ENCODE measurements at regions not wholly inside any gene's neighbourhood (a gene's known extent, or its start where the extent isn't known, plus 50 kb on each side); places are given as distances from the start of the nearest gene placed in this dataset.

DNA sequence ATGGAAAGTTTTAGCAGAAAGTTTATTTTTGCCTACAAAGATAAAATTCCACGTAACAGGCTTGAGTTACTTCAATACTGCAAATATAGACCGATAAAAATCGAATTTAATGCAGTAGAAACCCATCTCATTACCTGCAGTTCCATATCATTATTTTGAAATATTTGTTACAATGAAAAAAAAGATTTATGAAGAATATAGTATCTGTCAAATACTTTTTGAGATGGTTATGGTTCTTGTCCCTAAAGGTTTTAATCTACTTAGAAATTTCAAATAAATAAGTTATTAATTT lies 273.5 kb downstream of the ADAMTS20 start:
- no peak overlapping the region for H3K4me3 Mint-ChIP-seq
- H3K27ac Mint-ChIP-seq: no peak overlapping the region
- H3K36me3 Mint-ChIP-seq (ENCODE audit: low read depth): no peaks in the 10 kb centered on the region
- no peaks in the 10 kb centered on the region for H3K27me3 Mint-ChIP-seq (ENCODE audit: insufficient read depth)
- H3K9me3 Mint-ChIP-seq: no peaks in the 10 kb centered on the region
- peaks cover 22% of the 10 kb centered on the region; the same call in 1 of the 2 replicates for H3K4me1 Mint-ChIP-seq (ENCODE audit: low read depth)
- TF ChIP-seq, protein P1, sequence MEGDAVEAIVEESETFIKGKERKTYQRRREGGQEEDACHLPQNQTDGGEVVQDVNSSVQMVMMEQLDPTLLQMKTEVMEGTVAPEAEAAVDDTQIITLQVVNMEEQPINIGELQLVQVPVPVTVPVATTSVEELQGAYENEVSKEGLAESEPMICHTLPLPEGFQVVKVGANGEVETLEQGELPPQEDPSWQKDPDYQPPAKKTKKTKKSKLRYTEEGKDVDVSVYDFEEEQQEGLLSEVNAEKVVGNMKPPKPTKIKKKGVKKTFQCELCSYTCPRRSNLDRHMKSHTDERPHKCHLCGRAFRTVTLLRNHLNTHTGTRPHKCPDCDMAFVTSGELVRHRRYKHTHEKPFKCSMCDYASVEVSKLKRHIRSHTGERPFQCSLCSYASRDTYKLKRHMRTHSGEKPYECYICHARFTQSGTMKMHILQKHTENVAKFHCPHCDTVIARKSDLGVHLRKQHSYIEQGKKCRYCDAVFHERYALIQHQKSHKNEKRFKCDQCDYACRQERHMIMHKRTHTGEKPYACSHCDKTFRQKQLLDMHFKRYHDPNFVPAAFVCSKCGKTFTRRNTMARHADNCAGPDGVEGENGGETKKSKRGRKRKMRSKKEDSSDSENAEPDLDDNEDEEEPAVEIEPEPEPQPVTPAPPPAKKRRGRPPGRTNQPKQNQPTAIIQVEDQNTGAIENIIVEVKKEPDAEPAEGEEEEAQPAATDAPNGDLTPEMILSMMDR (IDR thresholded peaks at IDR 0.05): no peak
- DNase-seq: no peak

DNA sequence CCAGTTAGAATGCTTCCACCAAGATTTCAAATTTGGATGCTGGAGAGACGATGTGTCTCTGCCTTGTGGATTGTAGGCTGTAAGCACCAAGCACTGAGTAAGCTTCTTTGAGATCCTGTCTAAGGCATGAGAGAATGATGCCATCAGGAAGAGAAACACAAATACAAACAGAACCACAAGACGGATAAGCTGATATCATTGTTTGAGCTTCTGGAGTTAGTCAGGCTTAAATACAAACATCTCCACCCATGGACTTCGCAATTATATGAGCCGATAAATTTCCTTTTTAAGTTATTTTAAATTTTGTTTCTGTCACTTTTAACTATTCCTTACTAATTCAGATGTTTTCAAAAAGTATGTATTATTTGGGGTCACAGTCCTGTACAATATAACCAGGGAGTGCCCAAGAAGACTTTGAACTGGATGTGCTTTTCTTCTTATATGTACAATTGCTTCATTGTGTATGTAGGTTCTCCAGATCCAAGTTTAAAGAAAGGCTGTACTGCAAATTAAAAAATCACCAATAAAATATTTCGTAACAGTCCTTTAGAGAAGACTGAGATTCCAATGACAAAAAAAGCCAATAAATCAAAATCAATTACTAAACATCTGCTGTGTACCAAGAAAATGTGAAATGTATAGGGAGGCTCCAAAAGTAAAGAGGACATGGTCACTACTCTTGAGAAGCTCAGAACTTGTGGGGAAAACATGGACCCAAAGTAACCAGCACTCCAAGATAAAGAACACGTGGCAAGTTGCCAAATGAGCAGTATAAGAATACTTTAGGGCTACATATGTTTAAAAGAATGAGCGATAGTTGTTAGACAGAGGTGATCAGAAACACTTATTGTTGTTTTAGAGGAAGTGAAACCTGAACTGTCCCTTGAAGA lies 274.1 kb downstream of the ADAMTS20 start:
- TF ChIP-seq, protein P1 (IDR thresholded peaks at IDR 0.05): no peak
- no peak for DNase-seq
- H3K27me3 Mint-ChIP-seq (ENCODE audit: insufficient read depth): no peaks in the 10 kb centered on the region
- peaks cover 18% of the 10 kb centered on the region; the same call in 1 of the 2 replicates for H3K4me1 Mint-ChIP-seq (ENCODE audit: low read depth)
- no peak overlapping the region for H3K27ac Mint-ChIP-seq
- no peaks in the 10 kb centered on the region for H3K36me3 Mint-ChIP-seq (ENCODE audit: low read depth)
- H3K9me3 Mint-ChIP-seq: no peaks in the 10 kb centered on the region
- H3K4me3 Mint-ChIP-seq: no peak overlapping the region

- H3K9me3 Mint-ChIP-seq: no peaks in the 10 kb centered on the region
- no peak for DNase-seq
- H3K4me1 Mint-ChIP-seq (ENCODE audit: low read depth): peaks cover 13% of the 10 kb centered on the region; the same call in 1 of the 2 replicates
- TF ChIP-seq, protein P1 (IDR thresholded peaks at IDR 0.05): no peak
- H3K36me3 Mint-ChIP-seq (ENCODE audit: low read depth): no peaks in the 10 kb centered on the region
- no peaks in the 10 kb centered on the region; the same call in 1 of the 2 replicates for H3K27me3 Mint-ChIP-seq (ENCODE audit: insufficient read depth)
- H3K4me3 Mint-ChIP-seq: no peak overlapping the region
- H3K27ac Mint-ChIP-seq: no peak overlapping the region
Measured at GRCh38 chr12:43273467-43273866, 278.5 kb downstream of the ADAMTS20 start.

GRCh38 chr12:43271659-43272058 lies 280.3 kb downstream of the ADAMTS20 start:
- Mint-ChIP-seq H3K27ac (no peak overlapping the region), H3K4me1 (ENCODE audit: low read depth) (no peaks in the 10 kb centered on the region), H3K27me3 (ENCODE audit: insufficient read depth) (no peaks in the 10 kb centered on the region; the same call in 1 of the 2 replicates), H3K4me3 (no peak overlapping the region), H3K36me3 (ENCODE audit: low read depth) (no peaks in the 10 kb centered on the region), H3K9me3 (no peaks in the 10 kb centered on the region)
- TF ChIP-seq, protein P1 (IDR thresholded peaks at IDR 0.05): no peak
- no peak for DNase-seq

DNA sequence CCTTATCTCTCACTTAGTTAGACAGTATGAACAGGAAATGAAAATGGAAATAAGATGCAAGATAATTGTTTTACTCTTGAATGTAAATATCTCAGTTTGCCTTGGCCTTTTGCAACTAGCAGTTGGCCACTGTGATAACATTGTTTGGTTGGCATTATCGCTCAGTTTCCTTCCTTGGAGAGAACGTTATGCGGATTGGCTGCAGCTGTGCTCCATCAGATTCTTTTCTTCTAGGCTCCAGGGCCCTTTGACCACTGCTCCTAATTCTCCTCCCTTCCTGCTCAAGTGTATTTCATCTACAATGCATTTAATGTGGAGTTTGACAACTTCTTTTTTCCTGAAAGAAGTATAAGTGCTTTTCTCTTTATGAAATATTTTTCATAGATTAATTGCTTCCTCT lies 284.2 kb downstream of the ADAMTS20 start:
- Mint-ChIP-seq H3K4me1 (ENCODE audit: low read depth) (no peaks in the 10 kb centered on the region), H3K27ac (no peak overlapping the region), H3K27me3 (ENCODE audit: insufficient read depth) (no peaks in the 10 kb centered on the region; the same call in 1 of the 2 replicates), H3K4me3 (no peak overlapping the region), H3K9me3 (no peaks in the 10 kb centered on the region), H3K36me3 (ENCODE audit: low read depth) (no peaks in the 10 kb centered on the region)
- DNase-seq: no peak
- TF ChIP-seq, protein P1 (IDR thresholded peaks at IDR 0.05): no peak
